SU-DHL-6 (cell line): ENCODE measurements at regions not wholly inside any gene's neighbourhood (a gene's known extent, or its start where the extent isn't known, plus 50 kb on each side); places are given as distances from the start of the nearest gene placed in this dataset.

Experiments
- H2AFZ ChIP-seq: fragments of 200-600 bp; sonication (generic); 2 replicates; pipeline ENCODE4 v1.6.1; 2014; ENCODE audit warnings: low read depth, mild to moderate bottlenecking, moderate library complexity, mixed read lengths, antibody characterized with exemption, low read length; ENCODE audit not compliant: severe bottlenecking
- H3F3A ChIP-seq: fragments of 200-600 bp; shearing (Covaris generic); 2 replicates; pipeline ENCODE4 v1.6.0; 2016; ENCODE audit warnings: antibody characterized with exemption, mild to moderate bottlenecking; ENCODE audit not compliant: insufficient read depth
- H3K27ac ChIP-seq: fragments of 200-600 bp; sonication (generic); 2 replicates; pipeline ENCODE4 v1.5.1; 2016; ENCODE audit warnings: low read depth, mild to moderate bottlenecking, low read length, moderate library complexity, mixed read lengths
- H3K27me3 ChIP-seq: fragments of 200-600 bp; sonication (generic), shearing (Covaris generic); 2 replicates; pipeline ENCODE4 v1.6.0; 2014; ENCODE audit warnings: mild to moderate bottlenecking, low read length
- H3K36me3 ChIP-seq: fragments of 200-600 bp; sonication (generic); 2 replicates; pipeline ENCODE4 v1.6.1; 2014; ENCODE audit warnings: mild to moderate bottlenecking, low read length, mixed read lengths
- H3K4me2 ChIP-seq: fragments of 300-600, 200-600 bp; shearing (Covaris generic), sonication (generic); 2 replicates; pipeline ENCODE4 v1.6.0; 2014; ENCODE audit warnings: low read length, low read depth, mild to moderate bottlenecking; ENCODE audit not compliant: poor library complexity, severe bottlenecking
- H3K4me3 ChIP-seq: fragments of 200-600 bp; sonication (generic); 2 replicates; pipeline ENCODE4 v1.5.1; 2014; ENCODE audit warnings: antibody characterized with exemption, low read length, mild to moderate bottlenecking, mixed read lengths; ENCODE audit not compliant: insufficient read depth, poor library complexity, severe bottlenecking
- H3K79me2 ChIP-seq: fragments of 200-600 bp; sonication (generic); 2 replicates; pipeline ENCODE4 v1.6.1; 2014; ENCODE audit warnings: mild to moderate bottlenecking, low read length, moderate library complexity; ENCODE audit not compliant: insufficient read depth
- H3K9ac ChIP-seq: fragments of 200-600 bp; sonication (generic); 2 replicates; pipeline ENCODE4 v1.7.0; 2014; ENCODE audit warnings: mild to moderate bottlenecking, low read length
- H3K9me2 ChIP-seq: fragments of 200-600 bp; sonication (generic); replicated peaks from 2 replicates; pipeline ENCODE4 v1.6.1; 2014; ENCODE audit warnings: low read length; ENCODE audit not compliant: insufficient read depth
- H3K9me3 ChIP-seq: fragments of 200-600 bp; sonication (generic); 2 replicates; pipeline ENCODE4 v1.6.1; 2014; ENCODE audit warnings: low read length, mixed read lengths; ENCODE audit not compliant: insufficient read depth
- H4K20me1 ChIP-seq: fragments of 200-600 bp; sonication (generic); 2 replicates; pipeline ENCODE4 v1.6.1; 2014; ENCODE audit warnings: low read depth, mild to moderate bottlenecking, antibody characterized with exemption, low read length, moderate library complexity, mixed read lengths
- EZH2phosphoT487 ChIP-seq: fragments of 200-600 bp; sonication (generic), shearing (Covaris generic); conservative IDR thresholded peaks from 2 replicates; pipeline ENCODE4 v1.6.1; 2018; ENCODE audit warnings: mild to moderate bottlenecking, antibody characterized with exemption, low read length, moderate library complexity, mixed read lengths
- TF ChIP-seq, protein P1 (sequence below): fragments of 200-600 bp; sonication (generic); IDR thresholded peaks from one replicate; pipeline ENCODE4 v1.5.1; 2017; ENCODE audit warnings: antibody characterized with exemption, mild to moderate bottlenecking, low read length, moderate library complexity; ENCODE audit not compliant: insufficient read depth, poor library complexity, severe bottlenecking

- Histone ChIP-seq H3K36me3 (no peaks in the 10 kb centered on the region), H3K27ac (no peak overlapping the region), H2AFZ (no peak overlapping the region), H3K4me2 (no peak overlapping the region), H3K9ac (no peak overlapping the region), H3K79me2 (no peaks in the 10 kb centered on the region), H3K27me3 (no peaks in the 10 kb centered on the region), H3K9me2 (no peaks in the 10 kb centered on the region), H3F3A (no peaks in the 10 kb centered on the region), H4K20me1 (no peaks in the 10 kb centered on the region), H3K4me3 (no peak overlapping the region), H3K9me3 (no peaks in the 10 kb centered on the region)
- no peak for TF ChIP-seq EZH2phosphoT487
- TF ChIP-seq, protein P1, sequence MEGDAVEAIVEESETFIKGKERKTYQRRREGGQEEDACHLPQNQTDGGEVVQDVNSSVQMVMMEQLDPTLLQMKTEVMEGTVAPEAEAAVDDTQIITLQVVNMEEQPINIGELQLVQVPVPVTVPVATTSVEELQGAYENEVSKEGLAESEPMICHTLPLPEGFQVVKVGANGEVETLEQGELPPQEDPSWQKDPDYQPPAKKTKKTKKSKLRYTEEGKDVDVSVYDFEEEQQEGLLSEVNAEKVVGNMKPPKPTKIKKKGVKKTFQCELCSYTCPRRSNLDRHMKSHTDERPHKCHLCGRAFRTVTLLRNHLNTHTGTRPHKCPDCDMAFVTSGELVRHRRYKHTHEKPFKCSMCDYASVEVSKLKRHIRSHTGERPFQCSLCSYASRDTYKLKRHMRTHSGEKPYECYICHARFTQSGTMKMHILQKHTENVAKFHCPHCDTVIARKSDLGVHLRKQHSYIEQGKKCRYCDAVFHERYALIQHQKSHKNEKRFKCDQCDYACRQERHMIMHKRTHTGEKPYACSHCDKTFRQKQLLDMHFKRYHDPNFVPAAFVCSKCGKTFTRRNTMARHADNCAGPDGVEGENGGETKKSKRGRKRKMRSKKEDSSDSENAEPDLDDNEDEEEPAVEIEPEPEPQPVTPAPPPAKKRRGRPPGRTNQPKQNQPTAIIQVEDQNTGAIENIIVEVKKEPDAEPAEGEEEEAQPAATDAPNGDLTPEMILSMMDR = no peak
These were observed 143.5 kb upstream of the NCKAP5 start for GRCh38 chr2:133711806-133712205.

DNA sequence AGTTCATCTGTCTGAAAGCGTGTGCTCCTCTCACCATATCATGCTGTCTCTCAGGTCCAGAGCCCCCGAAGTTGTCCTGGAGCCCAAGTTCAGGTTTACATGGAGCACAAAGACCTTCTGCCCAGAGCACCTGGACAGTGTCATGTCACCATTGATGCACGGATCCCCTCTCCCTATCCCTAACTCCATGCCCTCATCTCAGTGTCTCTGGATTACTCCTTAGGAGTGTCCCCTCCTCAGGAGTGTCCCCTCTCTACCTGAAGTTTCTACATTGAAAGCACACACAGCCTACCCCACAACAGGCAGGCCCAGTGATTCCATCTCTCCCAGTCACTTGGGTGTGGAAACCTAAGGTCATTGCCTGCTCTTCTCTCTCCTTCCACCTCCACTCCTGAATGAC, 144.1 kb upstream of the NCKAP5 start:
- Histone ChIP-seq H3F3A (no peaks in the 10 kb centered on the region), H3K9me3 (no peaks in the 10 kb centered on the region), H3K79me2 (no peaks in the 10 kb centered on the region), H3K9me2 (no peaks in the 10 kb centered on the region), H3K27me3 (no peaks in the 10 kb centered on the region), H2AFZ (no peak overlapping the region), H4K20me1 (no peaks in the 10 kb centered on the region), H3K27ac (no peak overlapping the region), H3K36me3 (no peaks in the 10 kb centered on the region), H3K9ac (no peak overlapping the region), H3K4me3 (no peak overlapping the region), H3K4me2 (no peak overlapping the region)
- TF ChIP-seq, protein P1 = no peak
- no peak for TF ChIP-seq EZH2phosphoT487

- Histone ChIP-seq H3K4me3 (no peak overlapping the region), H4K20me1 (no peaks in the 10 kb centered on the region), H3K4me2 (no peak overlapping the region), H3K27ac (no peak overlapping the region), H3K79me2 (no peaks in the 10 kb centered on the region), H3F3A (no peaks in the 10 kb centered on the region), H3K9ac (no peak overlapping the region), H3K9me2 (no peaks in the 10 kb centered on the region), H3K36me3 (no peaks in the 10 kb centered on the region), H3K27me3 (no peaks in the 10 kb centered on the region), H2AFZ (no peak overlapping the region), H3K9me3 (no peaks in the 10 kb centered on the region)
- TF ChIP-seq EZH2phosphoT487 = no peak
- TF ChIP-seq, protein P1 = no peak
These were observed 144.9 kb upstream of the NCKAP5 start for GRCh38 chr2:133713049-133713580.
